ENCODE measurements at regions not wholly inside any gene's neighbourhood (a gene's known extent, or its start where the extent isn't known, plus 50 kb on each side); places are given as distances from the start of the nearest gene placed in this dataset.

GRCh38 chr4:13783800-13784411 lies 156.4 kb upstream of the BOD1L1 start:
- H3K4me3 ChIP-seq (ENCODE audit: low read depth, low read length): no peak overlapping the region
- DNase-seq (ENCODE audit: low read depth): peak; percentile 26
- TF ChIP-seq, protein P1, sequence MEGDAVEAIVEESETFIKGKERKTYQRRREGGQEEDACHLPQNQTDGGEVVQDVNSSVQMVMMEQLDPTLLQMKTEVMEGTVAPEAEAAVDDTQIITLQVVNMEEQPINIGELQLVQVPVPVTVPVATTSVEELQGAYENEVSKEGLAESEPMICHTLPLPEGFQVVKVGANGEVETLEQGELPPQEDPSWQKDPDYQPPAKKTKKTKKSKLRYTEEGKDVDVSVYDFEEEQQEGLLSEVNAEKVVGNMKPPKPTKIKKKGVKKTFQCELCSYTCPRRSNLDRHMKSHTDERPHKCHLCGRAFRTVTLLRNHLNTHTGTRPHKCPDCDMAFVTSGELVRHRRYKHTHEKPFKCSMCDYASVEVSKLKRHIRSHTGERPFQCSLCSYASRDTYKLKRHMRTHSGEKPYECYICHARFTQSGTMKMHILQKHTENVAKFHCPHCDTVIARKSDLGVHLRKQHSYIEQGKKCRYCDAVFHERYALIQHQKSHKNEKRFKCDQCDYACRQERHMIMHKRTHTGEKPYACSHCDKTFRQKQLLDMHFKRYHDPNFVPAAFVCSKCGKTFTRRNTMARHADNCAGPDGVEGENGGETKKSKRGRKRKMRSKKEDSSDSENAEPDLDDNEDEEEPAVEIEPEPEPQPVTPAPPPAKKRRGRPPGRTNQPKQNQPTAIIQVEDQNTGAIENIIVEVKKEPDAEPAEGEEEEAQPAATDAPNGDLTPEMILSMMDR (IDR thresholded peaks at IDR 0.05; ENCODE audit: insufficient read depth, low read depth, low read length, missing control alignments): no peak

- no peak overlapping the region for H3K4me3 ChIP-seq (ENCODE audit: low read depth, low read length)
- DNase-seq (ENCODE audit: low read depth): no peak
- TF ChIP-seq, protein P1 (IDR thresholded peaks at IDR 0.05; ENCODE audit: insufficient read depth, low read depth, low read length, missing control alignments): no peak
Measured at GRCh38 chr4:13793020-13793710, 165.6 kb upstream of the BOD1L1 start.

- no peak overlapping the region for H3K4me3 ChIP-seq (ENCODE audit: low read depth, low read length)
- DNase-seq (ENCODE audit: low read depth): no peak
Measured at GRCh38 chr4:13794819-13795565, 167.5 kb upstream of the BOD1L1 start.

DNA sequence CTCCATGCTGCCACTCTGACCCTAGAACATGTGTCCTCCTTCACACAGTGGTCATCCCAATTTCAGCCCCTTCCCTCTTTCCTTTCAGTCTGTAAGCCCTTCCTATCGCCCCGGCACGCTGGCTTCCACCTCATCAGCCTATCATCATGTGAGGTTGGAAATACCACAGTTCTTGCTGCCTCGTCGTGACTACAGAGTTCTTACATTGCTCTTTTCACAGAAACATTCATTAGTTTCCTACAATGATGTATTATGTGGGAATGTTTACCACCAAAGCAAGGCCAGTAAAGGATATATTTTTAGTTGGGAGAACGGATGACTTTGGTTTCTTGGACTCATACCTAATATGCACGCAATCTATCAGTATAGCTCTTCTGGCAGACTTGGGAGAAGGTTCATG lies 169.5 kb upstream of the BOD1L1 start:
- DNase-seq (ENCODE audit: low read depth): no peak
- no peak overlapping the region for H3K4me3 ChIP-seq (ENCODE audit: low read depth, low read length)
- TF ChIP-seq, protein P1 (IDR thresholded peaks at IDR 0.05; ENCODE audit: insufficient read depth, low read depth, low read length, missing control alignments): no peak

More at GRCh38 chr4:13794819-13795565, 167.5 kb upstream of the BOD1L1 start:
- TF ChIP-seq, protein P1 (IDR thresholded peaks at IDR 0.05; ENCODE audit: insufficient read depth, low read depth, low read length, missing control alignments): no peak

DNA sequence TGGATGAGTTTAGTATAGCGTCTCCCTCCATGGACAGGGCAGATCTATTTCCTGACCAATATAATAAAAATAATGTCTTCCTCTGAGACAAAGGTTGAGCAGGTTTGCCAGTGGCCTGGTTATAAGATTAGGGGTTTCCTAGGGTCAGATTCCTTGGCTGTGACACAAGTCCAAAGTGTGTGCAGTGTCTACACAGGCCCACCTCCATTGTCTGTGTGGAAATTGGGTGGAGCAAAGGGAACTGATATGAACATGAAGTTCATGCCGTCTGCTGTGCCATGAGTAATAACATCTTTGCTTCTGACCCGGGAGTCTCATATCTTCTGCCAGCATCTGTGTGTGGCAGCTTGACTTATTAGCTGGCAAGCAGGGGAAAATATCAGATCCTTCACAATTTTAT lies 187.7 kb upstream of the BOD1L1 start:
- no peak overlapping the region for H3K4me3 ChIP-seq (ENCODE audit: low read depth, low read length)
- DNase-seq (ENCODE audit: low read depth): no peak
- TF ChIP-seq, protein P1 (IDR thresholded peaks at IDR 0.05; ENCODE audit: insufficient read depth, low read depth, low read length, missing control alignments): no peak

- DNase-seq (ENCODE audit: low read depth): no peak
- TF ChIP-seq, protein P1 (IDR thresholded peaks at IDR 0.05; ENCODE audit: insufficient read depth, low read depth, low read length, missing control alignments): no peak
- H3K4me3 ChIP-seq (ENCODE audit: low read depth, low read length): no peak overlapping the region
Measured at GRCh38 chr4:13816472-13816871, 188.9 kb upstream of the BOD1L1 start.

Measured in GM12865 (cell line).